ENCODE measurements at regions not wholly inside any gene's neighbourhood (a gene's known extent, or its start where the extent isn't known, plus 50 kb on each side); places are given as distances from the start of the nearest gene placed in this dataset.

GRCh38 chr4:11053601-11054220 lies 369.1 kb upstream of the CLNK start:
- no peak for TF ChIP-seq CTCF (IDR thresholded peaks at IDR 0.05)
- DNase-seq (ENCODE audit: low spot score) (no peak), ATAC-seq (ENCODE audit: low FRiP score) (no peak)

- no peak for TF ChIP-seq CTCF (IDR thresholded peaks at IDR 0.05)
- ATAC-seq (ENCODE audit: low FRiP score) (no peak), DNase-seq (ENCODE audit: low spot score) (no peak)
These were observed 366.6 kb upstream of the CLNK start for GRCh38 chr4:11051181-11051580.

GRCh38 chr4:11050766-11051165 lies 366.2 kb upstream of the CLNK start:
- DNase-seq (ENCODE audit: low spot score) (no peak), ATAC-seq (ENCODE audit: low FRiP score) (no peak)
- TF ChIP-seq CTCF (IDR thresholded peaks at IDR 0.05): no peak

- DNase-seq (ENCODE audit: low spot score) (no peak), ATAC-seq (ENCODE audit: low FRiP score) (no peak)
- TF ChIP-seq CTCF (IDR thresholded peaks at IDR 0.05): no peak
These were observed 364.4 kb upstream of the CLNK start for GRCh38 chr4:11049001-11049400.

- ATAC-seq (ENCODE audit: low FRiP score) (no peak), DNase-seq (ENCODE audit: low spot score) (no peak)
- TF ChIP-seq CTCF (IDR thresholded peaks at IDR 0.05): no peak
These were observed 358.2 kb upstream of the CLNK start for GRCh38 chr4:11042760-11043159.

GRCh38 chr4:11039634-11040131 lies 355.1 kb upstream of the CLNK start:
- DNase-seq (ENCODE audit: low spot score) (no peak), ATAC-seq (ENCODE audit: low FRiP score) (no peak)
- no peak for TF ChIP-seq CTCF (IDR thresholded peaks at IDR 0.05)

GRCh38 chr4:11038926-11039325 lies 354.4 kb upstream of the CLNK start:
- no peak for DNase-seq (ENCODE audit: low spot score)
- TF ChIP-seq CTCF (IDR thresholded peaks at IDR 0.05): no peak
- no peak for ATAC-seq (ENCODE audit: low FRiP score)
